GM18909 (cell line): ENCODE measurements at regions not wholly inside any gene's neighbourhood (a gene's known extent, or its start where the extent isn't known, plus 50 kb on each side); places are given as distances from the start of the nearest gene placed in this dataset.
"Not testable (repeated sequence)": the region's sequence is repeated elsewhere in the genome, so short reads cannot be mapped to it uniquely, and the experiment has no call there.

Experiments
- ATAC-seq: cut with Tn5 transposase; IDR thresholded peaks from one replicate; pipeline ENCODE4 v1.9.1; 2021; ENCODE audit warnings: mild to moderate bottlenecking; ENCODE audit not compliant: unreplicated experiment, poor library complexity

DNA sequence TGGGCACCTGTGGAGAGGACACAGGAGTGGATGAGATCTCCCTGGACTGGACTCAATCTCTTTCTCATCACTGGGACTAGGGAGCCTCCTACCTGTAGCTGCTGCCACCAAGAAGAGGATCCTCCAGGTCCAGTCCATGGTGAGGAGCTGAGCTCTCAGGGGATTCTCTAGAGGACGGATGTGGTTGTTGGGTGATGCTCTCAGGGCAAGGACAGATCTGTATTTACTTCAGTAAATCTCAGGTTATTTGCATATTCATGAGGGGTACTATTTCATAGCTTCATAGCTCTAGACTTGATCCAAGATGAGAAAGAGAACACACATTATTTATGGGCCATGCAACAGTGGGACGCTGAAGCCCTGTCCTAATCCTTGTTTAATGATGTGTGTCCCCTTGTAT lies 159.4 kb downstream of the POTEB start:
- ATAC-seq, result peak; percentile 83

GRCh38 chr15:21717661-21718060 lies 159.9 kb downstream of the POTEB start:
- ATAC-seq, result peak; percentile 37

GRCh38 chr15:21705480-21705879 lies 172.1 kb downstream of the POTEB start:
- peak; percentile 99 for ATAC-seq

DNA sequence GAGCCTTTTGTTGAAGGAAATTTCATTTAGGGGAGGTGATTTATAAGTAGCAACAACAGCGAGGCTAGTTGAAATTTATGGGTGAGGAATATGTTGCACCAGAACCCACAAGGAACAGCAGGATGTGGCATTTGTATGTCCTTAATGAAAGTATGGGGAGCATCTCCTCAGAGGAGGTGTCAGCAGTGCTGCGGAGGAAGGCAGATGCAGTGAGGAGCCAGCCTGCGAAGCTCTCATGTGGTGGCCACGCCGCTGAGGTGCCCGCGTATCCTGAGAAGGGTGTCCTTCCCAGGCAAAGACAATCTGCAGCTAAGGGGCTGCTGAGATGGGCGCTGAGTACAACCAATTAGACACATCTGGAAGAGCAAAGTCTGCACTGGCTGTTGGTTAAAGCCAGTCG lies 178.9 kb downstream of the POTEB start:
- not testable (repeated sequence) for ATAC-seq

DNA sequence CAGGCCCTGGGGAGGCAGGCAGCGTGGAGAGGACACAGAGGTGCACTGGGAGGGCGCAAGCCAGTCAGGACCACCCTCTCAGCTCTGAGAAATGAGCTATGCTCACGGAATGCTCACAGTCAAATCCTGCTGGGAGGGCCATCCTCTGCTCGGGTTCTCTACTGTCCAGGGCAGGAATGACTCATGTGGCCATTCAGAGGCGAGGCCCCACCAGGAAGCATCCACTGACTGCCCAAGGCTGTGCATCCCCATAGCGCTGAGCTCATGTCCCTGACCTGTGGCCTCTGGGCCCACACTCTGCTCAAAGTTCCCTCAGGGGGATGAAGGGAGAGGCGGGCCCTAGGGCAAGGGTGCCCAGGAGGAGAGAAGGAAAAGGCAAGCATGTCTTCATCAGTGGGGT lies 182.4 kb downstream of the POTEB start:
- not testable (repeated sequence) for ATAC-seq

- ATAC-seq, result peak; percentile 78
Observed at GRCh38 chr15:21692471-21693102, 184.9 kb downstream of the POTEB start.

GRCh38 chr15:21656798-21657397 lies 216.6 kb upstream of the POTEB3 start:
- peak; percentile 89 for ATAC-seq

GRCh38 chr15:21656114-21656746 lies 215.9 kb upstream of the POTEB3 start:
- peak; percentile 54 for ATAC-seq

GRCh38 chr15:21653707-21654106 lies 213.4 kb upstream of the POTEB3 start:
- not testable (repeated sequence) for ATAC-seq

DNA sequence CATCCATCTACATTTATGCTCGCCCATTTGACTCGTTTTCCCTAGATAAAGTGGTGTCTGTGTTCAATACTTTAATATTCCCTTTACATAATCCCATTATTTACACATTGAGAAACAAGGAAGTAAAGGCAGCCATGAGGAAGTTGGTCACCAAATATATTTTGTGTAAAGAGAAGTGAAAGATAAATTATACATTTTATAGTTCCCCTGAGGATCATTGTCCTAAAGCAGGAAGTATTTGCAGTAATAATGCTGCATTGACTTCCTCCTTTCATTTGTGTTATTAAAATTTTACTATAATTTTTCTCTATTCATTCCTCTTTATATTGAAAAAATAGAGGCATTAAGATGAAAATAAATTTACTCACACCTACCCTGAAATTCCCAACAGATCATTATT lies 198.5 kb upstream of the POTEB3 start:
- not testable (repeated sequence) for ATAC-seq

DNA sequence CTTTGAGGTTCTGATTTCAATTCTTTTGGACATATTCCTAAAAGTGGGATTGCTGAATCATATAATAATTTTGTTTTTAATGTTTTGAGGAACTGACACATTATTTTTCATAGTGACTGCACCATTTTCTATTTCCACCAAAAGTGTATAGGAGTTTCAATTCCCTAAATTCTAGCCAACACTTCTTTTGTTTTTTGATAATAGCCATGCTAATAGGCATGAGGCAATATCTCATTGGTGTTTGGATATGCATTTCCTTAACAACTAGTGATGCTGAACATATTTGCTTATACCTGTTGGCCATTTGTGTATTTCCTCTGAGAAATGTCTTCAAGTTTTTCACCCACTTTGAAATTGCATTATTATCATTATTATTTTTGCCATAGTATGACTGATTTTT lies 186.4 kb upstream of the POTEB3 start:
- ATAC-seq, result not testable (repeated sequence)

GRCh38 chr15:21609223-21609622 lies 168.9 kb upstream of the POTEB3 start:
- ATAC-seq, result not testable (repeated sequence)

- ATAC-seq, result not testable (repeated sequence)
Observed at GRCh38 chr15:21565426-21565825, 125.1 kb upstream of the POTEB3 start.

DNA sequence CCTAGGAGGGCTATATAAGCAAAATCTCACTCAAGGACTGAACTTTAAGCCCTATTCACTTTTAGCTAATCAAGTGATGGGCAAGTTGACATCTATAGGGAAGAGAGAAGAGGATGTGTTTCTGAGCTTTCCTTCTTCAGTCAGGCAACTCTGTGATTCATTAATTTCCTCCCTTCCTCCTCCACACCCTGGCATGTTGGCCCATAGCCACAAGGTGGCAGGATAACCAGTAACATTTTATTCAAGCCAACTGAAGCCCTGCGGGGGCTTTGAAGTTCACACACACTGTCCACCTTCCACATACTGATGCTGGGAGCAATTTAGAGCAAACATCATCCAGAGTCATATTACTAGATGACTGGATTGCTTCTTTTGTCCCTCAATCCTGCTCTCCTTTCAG lies 111.5 kb upstream of the POTEB3 start:
- ATAC-seq, result peak; percentile 99

GRCh38 chr15:21546182-21546903 lies 106.0 kb upstream of the POTEB3 start:
- ATAC-seq, result not testable (repeated sequence)

GRCh38 chr15:21532785-21533184 lies 92.5 kb upstream of the POTEB3 start:
- ATAC-seq, result not testable (repeated sequence)

DNA sequence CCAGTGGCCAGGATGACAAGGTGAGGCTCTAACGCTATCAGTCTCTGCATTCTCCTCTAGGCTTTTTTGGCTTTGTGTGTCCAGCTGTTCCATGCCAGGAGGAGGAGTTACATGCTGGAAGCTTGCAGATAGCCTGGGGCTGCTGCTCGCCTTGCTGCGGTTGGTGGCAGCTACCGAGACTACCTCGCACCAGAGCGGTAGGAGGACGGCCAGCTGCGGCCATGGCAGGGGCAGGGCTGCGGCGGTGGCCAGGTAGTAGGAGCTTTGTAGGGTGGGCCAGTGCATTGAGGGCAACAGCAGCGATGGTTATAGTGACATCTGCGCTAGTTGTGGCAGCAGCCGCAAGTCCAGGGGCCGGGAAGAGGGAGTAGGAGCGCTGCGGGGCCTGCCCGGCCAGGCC lies 75.9 kb upstream of the POTEB3 start:
- not testable (repeated sequence) for ATAC-seq

GRCh38 chr15:21515296-21515695 lies 75.0 kb upstream of the POTEB3 start:
- not testable (repeated sequence) for ATAC-seq

GRCh38 chr15:21503021-21503420 lies 62.7 kb upstream of the POTEB3 start:
- not testable (repeated sequence) for ATAC-seq
